NCI-H146 treated with DMSO at 0.1 percent for 48 hours (cell line): ENCODE measurements at regions not wholly inside any gene's neighbourhood (a gene's known extent, or its start where the extent isn't known, plus 50 kb on each side); places are given as distances from the start of the nearest gene placed in this dataset.
"Not testable (repeated sequence)": the region's sequence is repeated elsewhere in the genome, so short reads cannot be mapped to it uniquely, and the experiment has no call there.

Experiments used
- DNase-seq: peaks from one replicate; lab custom pipeline; 2025; ENCODE audit not compliant: unreplicated experiment; lab: John Stamatoyannopoulos, UW

DNA sequence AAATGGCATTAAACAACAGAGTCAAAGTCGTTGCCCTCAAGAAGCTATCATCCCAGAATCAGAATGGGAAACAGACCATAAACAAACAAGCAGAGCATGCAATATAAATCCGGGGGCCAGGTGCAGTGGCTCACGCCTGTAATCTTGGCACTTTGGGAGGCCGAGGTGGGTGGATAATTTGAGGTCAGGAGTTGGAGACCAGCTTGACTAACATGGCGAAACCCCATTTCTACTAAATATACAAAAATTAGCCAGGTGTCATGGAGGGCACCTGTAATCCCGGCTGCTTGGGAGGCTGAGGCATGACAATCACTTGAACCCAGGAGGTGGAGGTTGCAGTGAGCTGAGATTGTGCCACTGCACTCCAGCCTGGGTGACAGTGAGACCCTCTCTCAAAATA lies 249.8 kb downstream of the CYRIA start:
- not testable (repeated sequence) for DNase-seq

DNA sequence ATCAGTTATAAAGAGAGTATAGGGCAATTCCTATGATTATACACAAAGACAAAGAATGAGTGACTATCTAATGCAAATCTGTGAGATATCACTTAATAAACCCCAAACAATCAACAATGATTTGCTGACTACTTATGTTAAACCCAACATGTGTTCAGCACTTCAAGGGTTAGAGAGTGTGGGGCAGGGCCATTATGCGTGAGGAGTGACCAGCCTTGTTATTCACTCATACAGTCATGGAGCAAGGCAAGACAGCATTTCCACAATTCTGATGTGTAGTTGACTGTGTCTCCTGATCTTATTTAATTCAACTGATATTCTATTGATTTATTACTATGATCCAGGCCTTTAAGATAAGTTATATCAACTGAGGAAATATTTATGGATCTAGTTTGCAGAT lies 251.7 kb downstream of the CYRIA start:
- DNase-seq = no peak

DNA sequence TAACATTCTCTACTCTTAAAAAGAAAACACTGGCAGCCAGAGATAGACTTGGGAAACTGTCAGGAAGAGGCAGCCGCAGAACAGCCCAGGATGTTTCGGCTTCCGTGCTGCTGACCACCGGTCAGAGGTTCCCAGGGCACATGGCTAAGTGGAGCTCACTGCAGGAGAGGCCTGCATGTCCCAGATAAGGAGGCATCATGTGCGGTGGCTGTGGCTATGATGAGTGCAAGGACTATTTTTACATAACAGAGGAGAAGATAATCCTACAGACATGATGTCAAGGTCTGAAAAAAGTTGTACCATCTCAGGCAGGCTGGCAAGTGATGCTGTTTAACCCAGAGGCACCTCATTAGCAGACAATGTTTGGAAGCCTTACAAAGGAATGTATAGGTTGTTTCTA lies 252.3 kb downstream of the CYRIA start:
- no peak for DNase-seq

DNA sequence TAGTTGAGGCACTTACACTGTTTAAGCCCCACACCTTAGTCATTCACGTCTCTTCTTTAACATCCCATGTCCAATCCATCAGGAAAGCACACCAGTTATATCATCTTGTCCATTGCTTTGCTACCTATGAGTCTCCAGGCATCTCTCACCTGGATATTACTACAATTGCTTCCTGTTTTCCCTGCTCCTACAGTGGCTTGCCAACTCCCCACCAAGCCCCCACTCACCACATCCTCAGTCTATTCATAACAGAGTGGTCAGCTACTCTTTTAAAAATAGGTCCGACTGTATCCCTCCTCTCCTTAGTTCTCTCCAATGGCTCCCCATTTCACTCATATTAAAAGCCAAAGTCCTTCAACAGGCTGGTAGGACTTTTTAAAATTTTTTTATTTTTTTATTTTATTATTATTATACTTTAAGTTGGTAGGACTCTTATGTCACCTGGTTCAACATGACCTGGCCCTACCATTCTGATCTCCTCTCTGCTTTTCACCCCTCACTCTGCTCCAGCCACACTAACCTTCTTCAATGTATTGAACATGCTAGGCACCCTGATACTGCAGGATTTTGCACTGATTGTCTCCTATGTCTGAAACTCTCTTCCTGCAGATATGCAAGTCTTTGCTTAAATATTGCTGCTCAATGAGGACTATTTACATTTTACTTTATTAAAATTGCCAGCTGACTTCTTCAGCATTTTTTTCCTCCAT lies 253.2 kb downstream of the CYRIA start:
- DNase-seq = no peak

DNA sequence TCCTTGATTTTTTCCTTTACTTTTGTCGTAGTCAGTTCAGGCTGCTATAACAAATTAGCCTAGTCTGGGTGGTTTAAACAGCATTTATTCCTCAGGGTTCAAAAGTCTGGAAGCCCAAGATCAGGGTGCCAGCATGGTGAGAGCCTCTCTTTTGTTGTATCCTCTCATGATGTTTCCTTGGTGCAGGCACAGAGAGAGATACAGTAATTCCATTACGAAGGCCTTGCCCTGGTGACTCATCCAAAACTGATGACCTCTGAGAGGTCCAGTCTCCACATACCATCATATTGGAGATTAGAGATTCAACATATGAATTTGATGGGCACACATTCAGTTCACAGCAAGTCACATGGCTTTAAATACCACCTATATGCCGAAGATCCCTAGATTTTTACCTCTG lies 253.8 kb downstream of the CYRIA start:
- DNase-seq = no peak

DNA sequence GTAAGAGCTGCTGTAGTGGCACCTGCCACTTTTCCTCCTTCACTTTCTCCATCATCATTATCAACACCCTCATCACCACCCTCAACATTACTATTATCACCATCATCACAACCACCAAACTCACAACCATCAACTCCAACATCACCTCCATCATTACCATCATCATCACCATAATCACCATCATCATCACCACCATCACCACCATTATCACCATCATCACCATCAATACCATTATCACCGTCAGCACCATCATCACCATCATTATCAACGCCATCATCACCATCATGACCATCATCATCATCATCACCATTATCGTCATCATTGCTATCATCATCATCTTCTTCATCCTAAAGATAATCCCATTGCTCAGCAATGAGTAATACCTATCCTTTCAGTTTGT lies 255.8 kb downstream of the CYRIA start:
- no peak for DNase-seq

DNA sequence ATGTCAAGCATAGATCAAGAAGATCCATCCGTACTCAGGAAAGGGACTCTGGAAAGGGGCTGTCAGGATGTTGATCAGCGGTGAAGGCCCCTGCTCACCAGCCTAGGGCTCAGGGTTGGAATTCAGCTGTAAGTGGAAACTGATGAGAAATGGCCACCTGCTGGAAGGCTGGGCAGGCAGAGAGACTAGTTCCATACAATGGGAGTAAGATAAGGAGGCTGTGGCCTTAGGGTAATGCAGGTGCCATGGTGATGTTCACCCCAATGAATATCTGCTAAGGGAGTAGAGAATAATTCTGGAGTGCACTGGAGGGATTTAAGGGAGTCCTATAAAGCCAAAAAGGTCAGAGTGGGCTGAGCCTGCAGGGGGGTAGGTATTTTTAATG lies 256.6 kb downstream of the CYRIA start:
- no peak for DNase-seq

DNA sequence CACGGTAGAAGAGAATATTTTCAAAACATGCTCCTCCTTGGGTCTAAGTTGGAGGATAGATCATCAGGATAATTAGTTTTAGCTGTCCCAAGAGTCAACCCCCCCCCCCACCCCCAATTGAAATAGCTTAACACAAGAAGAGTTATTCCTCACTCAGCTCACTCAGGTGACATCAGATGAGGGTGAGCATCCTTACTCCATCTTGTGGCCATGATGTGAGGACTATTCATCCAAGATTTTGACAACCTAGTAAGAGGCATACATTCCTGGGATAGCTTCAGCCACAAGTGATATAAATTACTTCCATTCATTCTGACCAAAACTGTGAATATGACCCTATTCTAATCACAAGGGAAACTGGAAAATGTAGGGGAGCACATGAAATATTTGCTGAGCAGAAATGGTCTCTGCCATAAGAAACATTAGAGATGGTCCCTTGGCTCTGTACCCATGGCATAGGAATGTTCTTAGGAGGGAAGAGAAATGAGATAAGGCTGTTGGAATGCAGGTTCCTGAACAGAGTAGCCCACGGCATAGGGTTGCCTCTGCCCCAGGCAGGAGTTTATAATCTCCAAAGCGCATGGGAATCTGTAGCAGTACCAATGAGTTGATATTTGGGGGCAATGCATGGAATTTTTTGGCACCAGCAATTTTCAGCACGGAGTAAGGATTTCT lies 257.2 kb downstream of the CYRIA start:
- no peak for DNase-seq

DNA sequence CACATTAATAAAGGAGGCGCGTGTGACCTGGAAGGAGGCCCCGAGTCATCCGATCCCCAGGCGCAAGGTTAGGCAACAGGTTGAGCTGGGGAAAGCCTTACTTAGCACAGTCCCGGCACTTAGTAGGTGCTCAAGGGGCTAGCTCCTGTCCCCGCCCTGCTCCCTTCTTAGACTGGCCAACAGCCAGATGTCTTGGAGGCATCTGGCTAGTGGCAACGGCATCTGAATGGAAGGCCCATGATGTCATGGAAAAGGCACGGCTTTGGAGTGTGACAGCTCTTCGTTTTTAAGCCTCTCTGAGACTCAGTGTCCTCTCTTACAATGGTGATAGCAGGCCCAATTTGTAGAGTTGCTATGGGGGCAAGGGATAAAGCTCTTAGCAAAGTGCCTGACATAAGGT lies 258.3 kb downstream of the CYRIA start:
- no peak for DNase-seq

DNA sequence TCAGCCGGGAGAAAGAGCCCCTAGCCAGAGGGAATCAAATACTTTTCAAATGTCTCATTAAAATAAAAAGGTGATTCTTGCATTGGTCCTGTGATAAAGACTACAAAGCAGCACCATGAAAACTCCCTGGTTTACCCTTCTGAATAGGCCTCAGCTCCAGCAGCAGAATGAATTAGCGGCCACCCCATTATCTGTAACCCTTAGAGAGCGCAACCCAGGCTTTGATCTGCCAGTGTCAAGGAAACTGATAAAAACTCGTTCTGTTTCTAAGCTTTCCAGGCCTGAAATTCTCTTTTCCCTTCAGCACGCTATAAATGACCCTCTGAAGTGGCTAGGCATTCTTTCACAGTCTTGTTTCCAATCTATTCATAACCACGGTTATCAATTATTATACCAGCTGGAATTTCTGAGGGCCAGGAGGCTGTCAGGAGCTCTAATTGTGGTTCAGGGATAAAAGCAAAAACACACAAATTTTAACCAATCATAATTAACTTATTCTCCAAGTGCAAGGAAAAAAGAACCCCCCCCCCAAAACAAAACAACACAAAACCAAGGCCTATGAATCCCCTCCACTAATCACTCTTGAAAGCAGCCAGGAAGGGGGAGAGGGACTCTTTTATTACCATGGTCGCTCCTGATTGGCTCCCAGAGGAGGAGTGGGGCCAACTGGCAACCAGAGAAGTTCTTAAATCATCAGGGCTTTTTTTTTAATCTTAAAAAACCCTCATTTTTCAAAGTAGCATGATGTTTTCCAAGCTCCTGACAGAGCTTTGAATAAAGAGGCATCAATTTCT lies 258.9 kb downstream of the CYRIA start:
- no peak for DNase-seq

DNA sequence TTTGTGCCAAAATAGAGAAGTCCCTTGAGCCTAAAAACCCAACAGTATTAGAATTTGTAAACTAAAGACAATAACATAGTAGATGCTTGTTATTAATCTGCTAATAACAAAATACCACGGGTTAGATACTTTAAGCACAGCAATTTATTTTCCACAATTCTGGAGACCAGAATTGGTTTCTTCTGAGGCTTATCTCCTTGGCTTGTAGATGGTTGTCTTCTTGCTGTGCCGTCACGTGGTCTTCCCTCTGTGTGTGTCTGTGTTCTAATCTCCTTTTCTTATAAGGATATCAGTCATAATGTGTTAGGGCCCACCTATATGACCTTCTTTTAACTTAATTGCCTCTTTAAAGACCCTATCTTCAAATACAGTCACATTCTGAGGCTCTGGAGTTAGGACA lies 260.1 kb downstream of the CYRIA start:
- DNase-seq = no peak

DNA sequence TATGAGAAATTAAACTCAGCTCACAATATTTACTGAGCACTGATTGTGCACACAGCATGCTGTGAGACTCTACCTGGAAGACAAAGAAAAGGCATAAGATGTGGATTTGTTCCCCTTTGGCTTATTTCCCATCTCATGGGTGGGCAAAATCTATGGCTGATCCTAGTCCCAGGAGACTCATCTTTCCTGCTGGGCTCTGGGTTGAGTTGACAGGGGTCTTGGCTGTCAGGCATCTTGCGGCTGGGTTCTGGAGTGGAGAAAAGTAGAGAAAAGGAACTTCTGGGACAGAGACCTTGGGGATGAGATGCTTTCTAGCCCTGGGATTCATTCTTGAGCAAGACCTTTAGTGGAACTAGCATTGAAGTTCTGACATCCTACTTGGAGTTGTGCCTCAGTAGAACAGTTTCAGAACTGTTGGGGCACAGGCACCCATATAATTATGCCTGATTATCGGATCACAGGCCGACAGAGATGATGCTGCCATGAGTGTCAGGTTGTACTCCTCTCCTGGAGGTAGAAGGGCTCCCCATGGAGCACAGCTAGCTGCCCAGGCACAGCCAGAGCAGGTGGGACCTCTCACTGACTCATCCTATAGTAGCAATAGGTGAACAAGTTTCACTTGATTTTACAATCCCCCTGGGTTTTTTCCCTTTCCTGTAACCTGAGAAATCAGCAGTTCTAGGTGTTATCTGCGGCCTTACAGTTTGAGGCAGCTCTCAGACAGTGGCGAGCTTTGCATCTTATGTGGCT lies 260.9 kb downstream of the CYRIA start:
- DNase-seq = no peak

DNA sequence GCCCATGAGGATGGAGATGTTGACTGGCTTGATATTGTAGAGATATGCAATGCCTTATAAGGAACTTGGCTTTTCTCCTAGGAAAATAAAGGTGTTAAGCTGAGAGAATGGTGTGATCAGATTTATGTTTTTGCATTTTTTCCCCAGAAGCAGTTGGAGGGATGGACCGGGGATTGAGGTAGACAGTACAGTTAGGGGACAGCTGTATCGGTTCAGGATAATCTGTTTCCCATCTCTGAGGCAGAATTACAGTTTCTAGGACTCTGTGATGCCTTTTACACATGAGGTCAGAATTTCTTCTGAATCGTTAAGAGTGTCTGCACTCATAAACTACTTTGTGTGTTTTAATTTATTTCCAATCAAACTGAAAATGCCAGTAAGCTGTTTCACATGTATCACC lies 261.5 kb downstream of the CYRIA start:
- DNase-seq = no peak

DNA sequence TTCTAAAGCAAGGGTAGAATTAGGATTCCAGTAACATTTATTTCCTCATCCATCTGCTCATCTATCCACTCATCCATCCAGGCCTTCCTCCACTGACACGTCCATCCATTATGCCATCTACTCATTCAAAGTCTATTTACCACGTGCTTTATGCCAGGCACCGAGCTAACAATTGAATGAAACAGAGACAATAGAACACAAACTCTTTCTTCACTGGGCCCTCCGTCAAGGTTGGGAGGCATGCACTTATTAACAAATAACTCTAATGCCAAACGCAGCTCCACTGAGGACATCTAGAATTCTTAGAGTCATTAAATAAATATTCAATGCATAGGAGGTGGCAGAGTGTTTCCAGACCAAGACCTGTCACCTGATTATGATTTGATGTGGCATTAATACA lies 262.7 kb downstream of the CYRIA start:
- DNase-seq = no peak

DNA sequence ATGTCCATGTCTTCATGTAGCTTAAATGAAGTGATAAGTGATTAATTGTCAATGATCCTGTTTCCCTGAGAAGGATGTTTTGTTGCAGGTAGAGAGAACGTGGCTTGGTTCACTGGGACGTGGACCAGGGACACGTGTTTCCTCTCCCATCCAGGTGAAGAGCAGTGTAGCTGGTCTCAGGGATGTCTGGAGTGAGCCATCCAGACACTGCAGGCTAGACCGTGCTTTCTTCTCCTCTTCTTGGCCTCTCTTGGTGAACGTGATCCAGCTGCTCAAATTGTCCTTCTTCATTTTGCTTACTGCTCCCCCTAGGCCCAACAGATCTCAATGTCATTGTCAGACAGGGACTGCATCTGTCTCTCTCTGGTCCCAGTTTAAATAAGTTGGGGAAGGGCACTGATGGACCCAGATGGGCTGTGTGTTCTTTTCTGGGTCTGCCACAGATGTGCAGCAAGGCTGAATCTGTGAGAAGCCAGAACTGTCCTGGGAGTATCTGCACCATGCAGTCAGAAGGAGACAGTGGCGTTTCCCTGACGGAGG lies 263.8 kb downstream of the CYRIA start:
- DNase-seq = no peak

DNA sequence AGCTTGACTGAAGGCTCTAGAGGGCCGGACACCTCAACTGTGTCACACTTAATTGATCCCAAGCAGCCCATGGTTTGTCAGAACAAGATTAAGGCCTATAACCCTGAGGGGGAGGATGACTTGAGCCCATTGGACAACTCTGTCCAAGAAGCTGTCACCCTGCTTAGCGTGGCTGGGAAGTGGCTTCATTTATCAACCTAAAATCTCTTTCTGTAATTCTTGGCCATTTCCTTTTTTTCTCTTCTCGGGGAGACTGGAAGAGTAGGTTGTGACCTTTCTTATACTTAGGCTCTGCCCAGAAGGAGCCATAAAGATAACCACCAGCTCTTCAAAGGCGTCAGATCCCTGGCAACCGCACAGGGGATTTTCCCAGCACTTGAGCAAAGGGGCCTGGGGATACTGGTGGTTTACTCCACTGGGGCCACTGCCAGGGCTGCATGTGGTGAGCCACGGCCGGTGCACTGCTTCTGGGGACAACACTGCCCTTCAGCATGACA lies 265.5 kb downstream of the CYRIA start:
- DNase-seq = no peak

DNA sequence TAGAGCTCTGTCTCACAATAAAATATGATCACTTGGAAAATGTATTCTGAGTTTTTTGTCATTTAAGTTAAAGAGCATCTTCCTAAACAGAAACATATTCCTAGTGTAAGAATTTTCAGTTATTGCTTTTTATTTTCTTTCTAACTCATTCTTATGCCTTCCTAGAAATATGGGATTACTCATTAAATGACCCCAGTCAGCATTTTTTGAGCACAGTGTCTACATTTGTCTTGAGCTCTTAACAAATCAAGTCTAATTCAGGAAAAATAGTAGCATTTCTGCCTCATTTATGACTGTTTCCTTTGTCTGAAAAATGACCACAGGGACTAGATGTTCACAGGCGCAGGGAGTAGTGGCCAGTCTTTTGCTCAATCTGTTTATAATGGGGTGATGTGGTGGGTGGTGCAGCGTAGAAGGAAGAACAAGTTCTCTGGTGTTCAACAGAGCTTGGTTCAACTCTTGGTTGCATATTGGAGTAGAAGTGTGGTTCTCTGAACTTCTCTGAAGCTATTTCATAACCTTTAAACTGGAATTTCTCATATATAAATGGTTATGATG lies 267.1 kb downstream of the CYRIA start:
- DNase-seq = no peak

DNA sequence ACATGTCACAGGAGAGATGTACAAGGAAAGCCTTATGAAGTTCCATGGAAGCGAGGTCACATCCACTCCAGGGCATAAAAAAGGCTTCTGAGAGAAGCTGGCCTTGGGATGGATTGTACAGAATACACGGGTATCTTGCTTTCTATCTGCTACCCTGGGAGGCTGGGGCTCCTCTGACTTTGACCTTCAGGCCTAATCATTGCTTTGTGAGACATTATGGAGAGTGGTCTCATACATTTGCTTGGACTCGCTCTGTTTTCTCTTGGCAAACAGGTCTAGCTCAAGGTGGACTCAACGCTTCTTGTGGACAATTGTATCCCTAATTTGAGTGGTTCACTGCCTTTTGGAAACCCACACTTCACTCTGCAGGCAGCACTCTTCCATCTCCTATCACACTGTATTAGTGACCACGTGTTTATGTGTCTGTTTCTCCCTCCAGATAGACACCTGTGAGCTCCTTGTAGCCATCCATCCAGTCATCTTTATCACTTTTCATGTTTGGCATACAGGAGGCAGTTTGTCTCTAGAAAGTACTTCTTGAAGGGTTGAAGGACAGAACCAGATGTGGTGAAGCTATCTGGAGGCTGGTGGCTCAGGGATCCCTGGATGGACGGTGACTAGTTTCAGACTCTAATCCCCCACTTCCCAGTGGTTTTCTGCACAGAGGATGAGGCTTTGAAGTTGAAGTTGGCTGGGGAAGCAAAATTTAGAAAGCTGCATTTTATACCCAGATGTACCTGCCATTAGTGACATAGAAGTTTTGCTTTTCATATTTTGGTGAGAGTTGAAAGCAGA lies 267.8 kb downstream of the CYRIA start:
- DNase-seq = no peak

DNA sequence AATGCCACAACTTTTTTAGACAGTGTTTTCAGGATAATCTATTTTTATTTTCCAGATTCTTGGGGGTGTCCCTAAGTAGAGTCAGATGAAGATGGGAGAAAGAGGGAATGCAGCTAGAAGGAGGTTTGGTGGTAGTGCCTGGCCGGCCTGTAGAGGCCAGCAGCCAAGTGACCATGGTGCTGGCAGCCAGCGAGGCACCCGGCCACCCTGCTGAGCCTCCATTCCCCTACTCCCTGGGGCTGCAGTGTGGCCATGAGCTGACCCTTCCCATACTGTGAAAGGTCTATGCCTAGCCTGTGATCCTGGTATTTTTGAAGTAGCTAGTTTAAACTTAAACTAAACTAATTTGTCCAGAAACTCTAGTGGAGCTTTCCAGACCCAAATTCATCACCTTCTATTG lies 268.6 kb downstream of the CYRIA start:
- no peak for DNase-seq

DNA sequence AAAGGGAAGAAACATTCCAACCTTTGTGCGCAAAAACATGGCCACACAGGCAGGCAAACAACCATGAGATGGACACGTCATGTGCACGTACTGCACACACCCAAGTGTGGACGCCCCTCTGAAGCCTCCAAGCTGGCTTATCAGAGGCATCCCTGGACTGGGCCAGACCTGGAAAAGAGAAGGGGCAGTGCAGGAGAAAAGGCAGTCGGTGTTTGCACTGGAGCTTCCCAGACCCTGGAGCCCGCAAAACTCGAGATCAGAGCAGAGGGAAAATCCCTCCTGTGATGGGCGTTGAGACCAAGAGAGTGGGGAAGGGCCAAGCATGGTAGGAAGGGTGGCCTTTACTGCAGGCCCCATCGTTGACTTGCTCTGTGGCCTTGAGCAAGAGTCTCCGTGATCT lies 269.5 kb downstream of the CYRIA start:
- DNase-seq = no peak
